Keratinocyte (primary cell): ENCODE measurements at regions not wholly inside any gene's neighbourhood (a gene's known extent, or its start where the extent isn't known, plus 50 kb on each side); places are given as distances from the start of the nearest gene placed in this dataset.

ENCODE experiments used
- DNase-seq: peaks from one replicate; pipeline ENCODE4 v3.0.0-alpha.2; 2011; ENCODE audit warnings: low read depth, missing footprints, low spot score
- FAIRE-seq: peaks from 2 replicates; lab custom pipeline; 2011; peaks lifted over from hg19 to GRCh38; lab: Jason Lieb, UNC
- H2AFZ ChIP-seq: 2 replicates; pipeline ENCODE4 v1.6.0; 2012; ENCODE audit warnings: low read length, control low read depth, inconsistent platforms; ENCODE audit not compliant: control insufficient read depth
- H3K27ac ChIP-seq: 2 replicates; pipeline ENCODE4 v1.5.1; 2011; ENCODE audit warnings: low read length; ENCODE audit not compliant: control insufficient read depth, insufficient read depth
- H3K27me3 ChIP-seq: 3 replicates; pipeline ENCODE4 v1.6.0; 2011; ENCODE audit warnings: low read length; ENCODE audit not compliant: control insufficient read depth, insufficient read depth; ENCODE audit errors: extremely low read depth
- H3K36me3 ChIP-seq, 2 experiments: 2 replicates in 1 of 2; 3 replicates in 1 of 2; pipeline ENCODE4 v1.5.1; 2011; ENCODE audit warnings: low read length in 2 of 2, mild to moderate bottlenecking in 1 of 2; ENCODE audit not compliant: control insufficient read depth in 2 of 2, insufficient read depth in 2 of 2; ENCODE audit errors: extremely low read depth in 1 of 2
- H3K4me1 ChIP-seq: 3 replicates; pipeline ENCODE4 v1.5.1; 2011; ENCODE audit warnings: low read length; ENCODE audit not compliant: control insufficient read depth, insufficient read depth; ENCODE audit errors: extremely low read depth
- H3K4me2 ChIP-seq: 3 replicates; pipeline ENCODE4 v1.6.0; 2011; ENCODE audit warnings: low read depth, low read length; ENCODE audit not compliant: control insufficient read depth, insufficient read depth; ENCODE audit errors: extremely low read depth
- H3K4me3 ChIP-seq, 3 experiments: fragments of 200-600 bp in 1 of 3; sonication (generic) in 1 of 3; 2 replicates in 2 of 3; 3 replicates in 1 of 3; pipeline ENCODE4 v1.5.1; 2011 to 2016; ENCODE audit warnings: low read length in 3 of 3, mild to moderate bottlenecking in 3 of 3, control low read depth in 2 of 3, inconsistent platforms in 1 of 3, low read depth in 1 of 3, mixed read lengths in 1 of 3, mixed run types in 1 of 3, moderate library complexity in 1 of 3; ENCODE audit not compliant: control insufficient read depth in 2 of 3, insufficient read depth in 2 of 3; ENCODE audit errors: extremely low read depth in 1 of 3
- H3K79me2 ChIP-seq: 2 replicates; pipeline ENCODE4 v1.6.0; 2012; ENCODE audit warnings: low read length; ENCODE audit not compliant: control insufficient read depth, insufficient read depth
- H3K9ac ChIP-seq: 3 replicates; pipeline ENCODE4 v1.6.0; 2011; ENCODE audit warnings: low read length; ENCODE audit not compliant: control insufficient read depth, insufficient read depth; ENCODE audit errors: extremely low read depth
- H3K9me1 ChIP-seq: 3 replicates; pipeline ENCODE4 v1.6.0; 2011; ENCODE audit warnings: low read length; ENCODE audit not compliant: control insufficient read depth, insufficient read depth; ENCODE audit errors: extremely low read depth
- H3K9me3 ChIP-seq: 2 replicates; pipeline ENCODE4 v1.5.1; 2012; ENCODE audit warnings: low read depth, low read length; ENCODE audit not compliant: control insufficient read depth
- H4K20me1 ChIP-seq: 3 replicates; pipeline ENCODE4 v1.6.0; 2011; ENCODE audit warnings: low read length; ENCODE audit not compliant: control insufficient read depth, insufficient read depth; ENCODE audit errors: extremely low read depth
- EZH2 ChIP-seq: IDR thresholded peaks from one replicate; pipeline ENCODE4 v1.6.1; 2012; ENCODE audit warnings: inconsistent platforms, mild to moderate bottlenecking, low read length, moderate library complexity
- dilution Hi-C: fragments of 300-500 bp; cut with MboI; formaldehyde crosslinking; loops from one replicate; pipeline ENCODE4 v1.7.0; 2020; ENCODE audit warnings: low sequenced_read_pairs; ENCODE audit not compliant: extremely low pct_ligation_motif_present
- TF ChIP-seq, protein P1 (sequence below), 3 experiments: IDR thresholded peaks in 1 of 3; conservative IDR thresholded peaks in 1 of 3; optimal IDR thresholded peaks in 1 of 3; 2 replicates in 2 of 3; 3 replicates in 1 of 3; pipeline versions ENCODE3 to v1.5.1; 2011; ENCODE audit warnings: low read length in 3 of 3, mild to moderate bottlenecking in 3 of 3, moderate library complexity in 2 of 3, control low read depth in 1 of 3, inconsistent platforms in 1 of 3; ENCODE audit not compliant: insufficient read depth in 2 of 3; ENCODE audit errors: extremely low read depth in 1 of 3

DNA sequence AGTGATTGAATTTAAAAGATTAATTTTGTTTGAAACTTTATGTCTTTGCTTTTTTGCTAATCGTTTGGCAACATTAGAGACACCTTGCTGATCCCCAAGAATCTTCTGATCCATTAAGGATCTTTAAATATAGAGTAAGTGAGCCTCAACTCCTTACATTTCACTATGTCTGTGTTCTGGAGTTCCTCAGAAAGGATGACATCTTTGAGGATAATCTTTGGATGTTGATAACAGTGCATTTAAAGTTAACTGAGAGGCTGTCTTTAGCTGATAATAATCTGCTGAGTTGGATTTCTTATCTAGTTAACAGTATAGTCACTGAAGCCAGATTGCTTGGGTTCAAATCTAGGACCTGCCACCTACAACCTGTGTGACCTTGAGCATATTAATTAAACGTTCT, 221.6 kb upstream of the EMCN start:
- H2AFZ ChIP-seq, result no peak overlapping the region
- no peaks in the 10 kb centered on the region for H3K9me3 ChIP-seq
- no peak overlapping the region for H3K27ac ChIP-seq
- no peak for DNase-seq
- H3K4me3 ChIP-seq, result no peak overlapping the region
- H3K79me2 ChIP-seq, result no peaks in the 10 kb centered on the region
- H3K36me3 ChIP-seq, result no peaks in the 10 kb centered on the region
- dilution Hi-C loops, result no loop called here
- no peak for FAIRE-seq
- H3K9me1 ChIP-seq, result no peaks in the 10 kb centered on the region
- no peaks in the 10 kb centered on the region for H3K27me3 ChIP-seq
- no peaks in the 10 kb centered on the region for H4K20me1 ChIP-seq
- H3K4me1 ChIP-seq, result peaks cover 26% of the 10 kb centered on the region
- TF ChIP-seq, protein P1, sequence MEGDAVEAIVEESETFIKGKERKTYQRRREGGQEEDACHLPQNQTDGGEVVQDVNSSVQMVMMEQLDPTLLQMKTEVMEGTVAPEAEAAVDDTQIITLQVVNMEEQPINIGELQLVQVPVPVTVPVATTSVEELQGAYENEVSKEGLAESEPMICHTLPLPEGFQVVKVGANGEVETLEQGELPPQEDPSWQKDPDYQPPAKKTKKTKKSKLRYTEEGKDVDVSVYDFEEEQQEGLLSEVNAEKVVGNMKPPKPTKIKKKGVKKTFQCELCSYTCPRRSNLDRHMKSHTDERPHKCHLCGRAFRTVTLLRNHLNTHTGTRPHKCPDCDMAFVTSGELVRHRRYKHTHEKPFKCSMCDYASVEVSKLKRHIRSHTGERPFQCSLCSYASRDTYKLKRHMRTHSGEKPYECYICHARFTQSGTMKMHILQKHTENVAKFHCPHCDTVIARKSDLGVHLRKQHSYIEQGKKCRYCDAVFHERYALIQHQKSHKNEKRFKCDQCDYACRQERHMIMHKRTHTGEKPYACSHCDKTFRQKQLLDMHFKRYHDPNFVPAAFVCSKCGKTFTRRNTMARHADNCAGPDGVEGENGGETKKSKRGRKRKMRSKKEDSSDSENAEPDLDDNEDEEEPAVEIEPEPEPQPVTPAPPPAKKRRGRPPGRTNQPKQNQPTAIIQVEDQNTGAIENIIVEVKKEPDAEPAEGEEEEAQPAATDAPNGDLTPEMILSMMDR (optimal IDR thresholded peaks at IDR 0.05 in 1 of 3, IDR thresholded peaks at IDR 0.05 in 1 of 3, conservative IDR thresholded peaks at IDR 0.05 in 1 of 3; ENCODE audit: extremely low read depth in 1 of 3, insufficient read depth in 2 of 3, low read length in 3 of 3), result no peak
- no peak for TF ChIP-seq EZH2
- no peak overlapping the region for H3K4me2 ChIP-seq
- H3K9ac ChIP-seq, result no peak overlapping the region

DNA sequence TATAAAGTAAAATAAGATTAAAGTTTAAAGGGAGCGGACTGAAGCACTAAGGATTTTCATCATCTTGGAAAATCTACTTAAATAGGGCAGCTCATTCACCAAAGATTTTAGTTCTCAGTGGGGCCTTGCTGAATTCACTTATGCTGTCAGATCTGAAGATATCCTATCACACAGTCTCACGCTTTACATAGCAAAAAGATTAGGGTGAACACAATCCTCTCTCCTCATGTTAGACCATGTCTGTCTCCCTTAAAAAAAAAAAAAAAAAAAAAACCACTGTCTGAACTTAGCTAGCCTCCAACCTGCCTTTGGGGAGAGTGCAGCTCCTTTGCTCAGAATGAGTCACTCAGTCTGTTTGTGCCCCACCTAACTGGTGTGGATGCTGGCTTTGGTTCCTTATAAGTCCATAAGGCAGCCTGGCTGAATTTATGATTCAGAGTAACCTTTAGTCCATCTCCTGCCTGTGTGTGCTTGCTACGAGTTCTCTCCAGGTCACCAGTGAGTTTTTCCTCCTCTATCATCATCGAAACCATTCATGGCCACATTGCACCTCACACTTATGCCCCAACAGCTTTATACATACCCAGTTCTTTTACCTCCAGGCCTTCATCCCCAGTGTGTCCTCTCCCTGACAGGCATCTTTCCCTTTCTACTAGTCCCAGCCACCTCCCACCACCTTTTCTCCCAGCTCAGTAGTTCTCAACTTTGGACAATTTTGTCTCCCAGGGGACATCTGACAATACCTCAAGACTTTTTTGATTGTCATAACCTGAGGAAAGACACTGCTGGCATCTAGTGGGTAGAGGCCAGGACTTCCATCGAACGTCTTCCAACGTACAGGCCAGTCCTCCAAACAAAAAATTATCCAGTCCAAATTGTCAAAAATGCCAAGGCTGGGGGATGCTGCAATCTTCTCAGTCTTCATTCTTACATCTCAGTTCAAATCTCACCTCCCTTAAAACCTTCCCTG, 220.7 kb upstream of the EMCN start:
- Histone ChIP-seq H3K9ac (no peak overlapping the region), H4K20me1 (no peaks in the 10 kb centered on the region), H3K27ac (peak overlapping the region; percentile 5), H3K4me2 (peak overlapping the region; percentile 9), H3K27me3 (no peaks in the 10 kb centered on the region), H3K4me3 (no peak overlapping the region), H3K4me1 (peaks cover 26% of the 10 kb centered on the region), H3K9me3 (no peaks in the 10 kb centered on the region), H2AFZ (no peak overlapping the region), H3K79me2 (no peaks in the 10 kb centered on the region), H3K9me1 (no peaks in the 10 kb centered on the region), H3K36me3 (no peaks in the 10 kb centered on the region)
- dilution Hi-C loops, result no loop called here
- FAIRE-seq (peak; percentile 96), DNase-seq (peak; percentile 80)
- TF ChIP-seq, protein P1 (optimal IDR thresholded peaks at IDR 0.05 in 1 of 3, IDR thresholded peaks at IDR 0.05 in 1 of 3, conservative IDR thresholded peaks at IDR 0.05 in 1 of 3; ENCODE audit: extremely low read depth in 1 of 3, insufficient read depth in 2 of 3, low read length in 3 of 3), result peak in 1 of 3 experiments; percentile 9
- no peak for TF ChIP-seq EZH2
